ENCODE measurements at regions not wholly inside any gene's neighbourhood (a gene's known extent, or its start where the extent isn't known, plus 50 kb on each side); places are given as distances from the start of the nearest gene placed in this dataset.

- no peak overlapping the region for H4K91ac ChIP-seq (ENCODE audit: insufficient read length, low read depth, low read length)
- H3K14ac ChIP-seq (ENCODE audit: insufficient read depth, low read length): no peak overlapping the region
- H3K9me3 Mint-ChIP-seq: no peaks in the 10 kb centered on the region
- H3K4me3 Mint-ChIP-seq: no peak overlapping the region
- no peak overlapping the region for H2BK20ac ChIP-seq (ENCODE audit: low read depth, low read length, poor library complexity, severe bottlenecking)
- H4K20me1 ChIP-seq (ENCODE audit: control insufficient read depth, insufficient read depth, insufficient read length): no peaks in the 10 kb centered on the region
- H3K18ac ChIP-seq (ENCODE audit: insufficient read length, low read depth, low read length): no peak overlapping the region
- H4K5ac ChIP-seq (ENCODE audit: insufficient read length, low read depth, low read length): no peak overlapping the region
- no CpG with 5 or more reads among the region's 4 CpGs for WGBS (ENCODE audit: extremely low coverage, insufficient read length, low lambda C conversion rate)
- no peak overlapping the region for H4K8ac ChIP-seq (replicated peaks; ENCODE audit: insufficient read length, low read depth, low read length)
- H3K4ac ChIP-seq (ENCODE audit: low read depth, low read length): no peak overlapping the region
- H3K9ac ChIP-seq (ENCODE audit: extremely low read depth, insufficient read length, low read length): no peak overlapping the region
- H3K4me1 ChIP-seq (ENCODE audit: insufficient read depth, low read length): peaks cover 2% of the 10 kb centered on the region; the same call in 1 of the 2 replicates
- H3K27ac ChIP-seq (ENCODE audit: insufficient read length, low read depth, low read length): no peak overlapping the region
- no peak overlapping the region for H3K56ac ChIP-seq (ENCODE audit: insufficient read length, low read depth, low read length)
- H2AFZ ChIP-seq (ENCODE audit: low read length): no peak overlapping the region
- no peak overlapping the region for H2AK5ac ChIP-seq (ENCODE audit: insufficient read length, low read length)
- H3K4me2 ChIP-seq (ENCODE audit: insufficient read depth, insufficient read length, low read length): no peak overlapping the region
- no peaks in the 10 kb centered on the region; a peak in 1 of 7 replicates for H3K36me3 Mint-ChIP-seq (ENCODE audit: insufficient read depth in 1 of 3, low read depth in 3 of 3)
- no peak overlapping the region for H3K27ac Mint-ChIP-seq
- no peak overlapping the region for H3K23ac ChIP-seq (ENCODE audit: insufficient read length, low read depth, low read length)
- H2BK15ac ChIP-seq (ENCODE audit: low read depth, low read length): no peak overlapping the region
- H3K23me2 ChIP-seq (ENCODE audit: insufficient read length, low read depth, low read length, poor library complexity, severe bottlenecking): no peaks in the 10 kb centered on the region
- no peaks in the 10 kb centered on the region for H3K79me1 ChIP-seq (ENCODE audit: insufficient read depth, low read depth, low read length, poor library complexity, severe bottlenecking)
- no peaks in the 10 kb centered on the region for H3K27me3 ChIP-seq (ENCODE audit: insufficient read depth, low read length)
- peaks cover 54% of the 10 kb centered on the region for H3K27me3 Mint-ChIP-seq (ENCODE audit: low read depth)
- H3K4me1 Mint-ChIP-seq: peaks cover 25 to 28% of the 10 kb centered on the region in 2 experiments
- DNase-seq: no peak
- H2BK5ac ChIP-seq (ENCODE audit: insufficient read length, low read length): no peak overlapping the region
- H3K9me3 ChIP-seq (ENCODE audit: control insufficient read depth, low read depth, low read length): no peaks in the 10 kb centered on the region
- no peak overlapping the region for H3T11ph ChIP-seq (ENCODE audit: low read length)
- H3K79me2 ChIP-seq (ENCODE audit: insufficient read depth, low read length): no peaks in the 10 kb centered on the region
- TF ChIP-seq CTCF (conservative IDR thresholded peaks at IDR 0.05): no peak
- H2BK12ac ChIP-seq (ENCODE audit: insufficient read length, low read depth, low read length): no peak overlapping the region
- H2BK120ac ChIP-seq (ENCODE audit: low read depth, low read length, poor library complexity, severe bottlenecking): no peak overlapping the region
These were observed 152.0 kb downstream of the DACT1 start for GRCh38 chr14:58789736-58790135.
